ENCODE measurements at regions not wholly inside any gene's neighbourhood (a gene's known extent, or its start where the extent isn't known, plus 50 kb on each side); places are given as distances from the start of the nearest gene placed in this dataset.
A peak's percentile ranks its signal among the peaks of the same experiment; 100 is the strongest.
"Not testable (repeated sequence)": the region's sequence is repeated elsewhere in the genome, so short reads cannot be mapped to it uniquely, and the experiment has no call there.

DNA sequence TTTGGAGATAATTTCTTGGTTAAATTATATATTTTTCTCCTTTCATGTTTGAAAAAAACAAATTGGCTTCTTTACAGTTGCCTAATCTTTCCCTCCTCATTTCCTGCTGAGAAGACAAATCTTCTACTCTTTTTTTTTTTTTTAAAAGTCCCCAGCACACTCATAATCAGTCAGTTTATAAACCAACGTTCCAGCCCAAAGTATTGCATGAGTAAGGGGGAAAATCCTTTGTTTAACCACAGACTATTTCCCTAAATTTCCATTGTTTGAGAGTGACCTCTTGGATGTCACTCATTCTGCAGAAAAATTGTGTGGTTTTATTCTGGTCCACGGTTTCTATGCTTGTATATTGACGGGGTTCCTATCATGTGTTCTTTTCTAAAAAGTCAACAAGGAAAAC is 55.1 kb upstream of the TLR4 start:
- Histone ChIP-seq H3K4me3 (ENCODE audit: low read length) (no peak overlapping the region), H3K4me1 (ENCODE audit: insufficient read depth, low read length) (peaks cover 15% of the 10 kb centered on the region), H3K27me3 (ENCODE audit: insufficient read depth, low read length) (no peaks in the 10 kb centered on the region), H3K9me3 (ENCODE audit: low read length) (no peaks in the 10 kb centered on the region), H2AFZ (ENCODE audit: low read depth, low read length) (no peak overlapping the region), H3K36me3 (ENCODE audit: insufficient read depth, low read length) (no peaks in the 10 kb centered on the region)

DNA sequence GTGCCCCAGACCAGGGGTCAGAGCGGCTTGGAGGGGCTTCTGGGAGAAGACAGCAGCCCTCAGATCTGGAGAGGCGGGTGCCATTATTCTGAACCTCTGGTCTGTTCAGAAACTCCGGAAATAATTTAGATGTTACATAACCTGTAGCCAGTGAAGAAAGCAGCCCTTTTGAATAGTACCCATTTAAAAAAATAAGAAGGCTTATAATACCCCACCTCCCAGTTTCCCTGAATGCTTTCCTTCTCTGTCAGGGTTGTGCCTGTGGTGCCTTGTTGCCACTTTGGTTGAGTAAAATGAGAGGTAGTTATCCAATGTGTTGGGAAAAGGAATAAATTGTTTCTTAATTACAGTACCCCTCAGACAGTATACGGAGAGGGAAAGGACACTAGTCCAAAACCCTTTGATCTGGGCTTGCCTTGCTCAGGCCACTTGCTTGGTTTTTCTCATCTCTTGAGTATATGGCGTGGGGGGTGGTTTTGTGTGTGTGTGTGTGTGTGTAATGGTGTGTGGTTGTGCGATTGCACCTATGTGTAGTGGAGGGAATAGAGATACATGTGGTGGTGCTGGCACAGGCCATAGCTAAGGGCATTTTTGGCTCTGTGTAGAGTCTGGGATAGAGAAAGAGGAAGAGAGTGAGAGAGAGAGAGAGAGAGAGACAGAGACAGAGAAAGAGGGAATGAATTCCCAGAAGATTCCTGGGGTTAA is 59.1 kb upstream of the TLR4 start:
- no peaks in the 10 kb centered on the region for H3K9me3 ChIP-seq (ENCODE audit: low read length)
- no peaks in the 10 kb centered on the region for H3K27me3 ChIP-seq (ENCODE audit: insufficient read depth, low read length)
- H3K4me1 ChIP-seq (ENCODE audit: insufficient read depth, low read length), result peaks cover 15% of the 10 kb centered on the region
- no peaks in the 10 kb centered on the region for H3K36me3 ChIP-seq (ENCODE audit: insufficient read depth, low read length)
- no peak overlapping the region for H3K4me3 ChIP-seq (ENCODE audit: low read length)
- H2AFZ ChIP-seq (ENCODE audit: low read depth, low read length), result peak overlapping the region; percentile 3

DNA sequence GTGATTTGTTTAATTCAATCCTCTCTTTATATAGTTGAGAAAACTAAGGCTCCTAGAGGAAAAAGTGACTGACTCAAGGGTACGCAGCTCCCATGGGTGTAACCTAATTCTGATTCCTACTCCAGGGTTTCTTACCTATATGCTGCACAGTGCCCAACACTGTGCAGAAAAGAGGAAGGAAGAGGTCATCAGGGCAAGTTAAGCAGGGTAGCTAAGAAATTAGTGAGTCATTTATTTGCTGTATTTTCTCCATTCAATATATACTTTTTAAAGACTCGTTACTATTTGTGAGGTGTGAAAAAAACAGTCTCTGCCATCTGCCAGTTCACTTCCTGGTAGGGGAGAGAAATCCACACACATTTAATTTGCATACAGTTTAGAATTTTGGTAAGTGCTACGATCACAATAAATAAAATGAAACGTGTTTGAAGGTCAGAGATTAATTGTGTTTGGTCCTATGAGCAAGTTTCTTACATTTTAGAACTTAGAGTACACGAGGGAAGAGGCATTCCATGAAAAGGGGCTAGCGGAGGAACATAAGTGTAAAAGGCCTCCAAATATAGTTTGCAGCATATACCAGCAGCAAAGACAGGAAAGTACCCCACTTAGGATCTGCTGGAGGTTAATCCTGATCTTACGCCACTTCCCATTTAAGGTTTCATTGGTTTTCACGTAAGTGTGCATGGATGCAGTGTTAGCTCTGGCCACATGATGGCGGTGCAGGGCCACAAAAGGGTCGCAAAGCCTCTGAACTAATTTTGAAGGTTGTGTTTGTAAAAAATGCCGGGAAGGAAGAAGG is 59.9 kb upstream of the TLR4 start:
- Histone ChIP-seq H3K4me3 (ENCODE audit: low read length) (no peak overlapping the region), H3K9me3 (ENCODE audit: low read length) (no peaks in the 10 kb centered on the region), H3K4me1 (ENCODE audit: insufficient read depth, low read length) (peaks cover 15% of the 10 kb centered on the region), H3K27me3 (ENCODE audit: insufficient read depth, low read length) (no peaks in the 10 kb centered on the region), H2AFZ (ENCODE audit: low read depth, low read length) (no peak overlapping the region), H3K36me3 (ENCODE audit: insufficient read depth, low read length) (no peaks in the 10 kb centered on the region)

- peaks cover 15% of the 10 kb centered on the region for H3K4me1 ChIP-seq (ENCODE audit: insufficient read depth, low read length)
- H3K36me3 ChIP-seq (ENCODE audit: insufficient read depth, low read length), result no peaks in the 10 kb centered on the region
- H2AFZ ChIP-seq (ENCODE audit: low read depth, low read length), result no peak overlapping the region
- no peaks in the 10 kb centered on the region for H3K27me3 ChIP-seq (ENCODE audit: insufficient read depth, low read length)
- no peak overlapping the region for H3K4me3 ChIP-seq (ENCODE audit: low read length)
- H3K9me3 ChIP-seq (ENCODE audit: low read length), result no peaks in the 10 kb centered on the region
Observed at GRCh38 chr9:117643288-117643654, 60.9 kb upstream of the TLR4 start.

DNA sequence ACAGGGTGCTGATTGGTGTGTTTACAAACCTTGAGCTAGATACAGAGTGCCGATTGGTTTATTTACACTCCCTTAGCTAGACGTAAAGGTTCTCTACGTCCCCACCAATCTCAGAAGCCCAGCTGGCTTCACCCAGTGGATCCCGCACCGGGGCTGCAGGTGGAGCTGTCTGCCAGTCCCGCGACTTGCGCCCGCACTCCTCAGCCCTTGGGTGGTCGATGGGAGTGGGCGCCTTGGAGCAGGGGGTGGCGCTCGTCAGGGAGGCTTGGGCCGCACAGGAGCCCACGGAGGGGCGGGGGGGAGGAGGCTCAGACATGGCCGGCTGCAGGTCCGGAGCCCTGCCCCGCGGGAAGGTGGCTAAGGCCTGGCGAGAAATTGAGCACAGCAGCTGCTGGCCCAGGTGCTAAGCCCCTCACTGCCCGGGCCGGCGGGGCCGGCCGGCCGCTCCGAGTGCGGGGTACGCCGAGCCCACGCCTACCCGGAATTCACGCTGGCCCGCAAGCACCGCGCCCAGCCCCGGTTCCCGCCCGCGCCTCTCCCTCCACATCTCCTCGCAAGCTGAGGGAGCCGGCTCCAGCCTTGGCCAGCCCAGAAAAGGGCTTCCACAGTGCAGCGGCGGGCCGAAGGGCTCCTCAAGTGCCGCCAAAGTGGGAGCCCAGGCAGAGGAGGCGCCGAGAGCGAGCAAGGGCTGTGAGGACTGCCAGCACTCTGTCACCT is 61.5 kb upstream of the TLR4 start:
- H3K4me1 ChIP-seq (ENCODE audit: insufficient read depth, low read length), result peaks cover 15% of the 10 kb centered on the region
- H3K4me3 ChIP-seq (ENCODE audit: low read length); H2AFZ ChIP-seq (ENCODE audit: low read depth, low read length); H3K9me3 ChIP-seq (ENCODE audit: low read length); H3K27me3 ChIP-seq (ENCODE audit: insufficient read depth, low read length); H3K36me3 ChIP-seq (ENCODE audit: insufficient read depth, low read length): not testable (repeated sequence)

GRCh38 chr9:117636681-117637080 is 67.5 kb upstream of the TLR4 start:
- Histone ChIP-seq H3K9me3 (ENCODE audit: low read length) (no peaks in the 10 kb centered on the region), H3K36me3 (ENCODE audit: insufficient read depth, low read length) (no peaks in the 10 kb centered on the region), H3K4me1 (ENCODE audit: insufficient read depth, low read length) (no peaks in the 10 kb centered on the region), H3K27me3 (ENCODE audit: insufficient read depth, low read length) (no peaks in the 10 kb centered on the region), H2AFZ (ENCODE audit: low read depth, low read length) (no peak overlapping the region), H3K4me3 (ENCODE audit: low read length) (no peak overlapping the region)

- no peak overlapping the region for H2AFZ ChIP-seq (ENCODE audit: low read depth, low read length)
- H3K9me3 ChIP-seq (ENCODE audit: low read length), result peaks cover 3% of the 10 kb centered on the region
- H3K4me3 ChIP-seq (ENCODE audit: low read length), result no peak overlapping the region
- H3K36me3 ChIP-seq (ENCODE audit: insufficient read depth, low read length), result no peaks in the 10 kb centered on the region
- peaks cover 3% of the 10 kb centered on the region for H3K27me3 ChIP-seq (ENCODE audit: insufficient read depth, low read length)
- H3K4me1 ChIP-seq (ENCODE audit: insufficient read depth, low read length), result no peaks in the 10 kb centered on the region
Observed at GRCh38 chr9:117625154-117625553, 79.0 kb upstream of the TLR4 start.

- Histone ChIP-seq H3K36me3 (ENCODE audit: insufficient read depth, low read length) (no peaks in the 10 kb centered on the region), H3K27me3 (ENCODE audit: insufficient read depth, low read length) (peaks cover 3% of the 10 kb centered on the region), H3K4me1 (ENCODE audit: insufficient read depth, low read length) (no peaks in the 10 kb centered on the region), H3K9me3 (ENCODE audit: low read length) (peaks cover 3% of the 10 kb centered on the region), H3K4me3 (ENCODE audit: low read length) (no peak overlapping the region), H2AFZ (ENCODE audit: low read depth, low read length) (no peak overlapping the region)
Observed at GRCh38 chr9:117624106-117624505, 80.1 kb upstream of the TLR4 start.

- H3K4me3 ChIP-seq (ENCODE audit: low read length), result no peak overlapping the region
- peaks cover 3% of the 10 kb centered on the region for H3K9me3 ChIP-seq (ENCODE audit: low read length)
- H2AFZ ChIP-seq (ENCODE audit: low read depth, low read length), result no peak overlapping the region
- H3K27me3 ChIP-seq (ENCODE audit: insufficient read depth, low read length), result peaks cover 3% of the 10 kb centered on the region
- no peaks in the 10 kb centered on the region for H3K36me3 ChIP-seq (ENCODE audit: insufficient read depth, low read length)
- no peaks in the 10 kb centered on the region for H3K4me1 ChIP-seq (ENCODE audit: insufficient read depth, low read length)
Observed at GRCh38 chr9:117622347-117622746, 81.9 kb upstream of the TLR4 start.

DNA sequence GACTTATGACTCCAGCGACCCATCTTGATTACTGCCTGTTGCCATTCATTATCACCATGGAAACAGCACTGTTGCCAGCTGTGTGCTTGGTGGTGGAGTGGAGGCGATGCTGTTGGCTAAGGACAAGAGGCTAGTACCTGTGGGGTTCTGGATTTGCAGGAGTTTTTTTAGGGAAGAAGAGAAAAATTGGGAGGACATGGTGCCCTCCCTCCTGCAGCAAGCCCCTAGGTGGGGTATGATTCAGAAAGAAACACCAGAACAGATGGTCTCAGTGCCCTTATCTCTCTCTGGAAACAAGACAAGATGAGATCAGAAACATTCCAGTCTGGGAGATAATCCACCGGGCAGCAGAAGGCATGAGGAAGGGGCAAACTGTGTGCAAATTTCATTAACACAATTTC is 87.8 kb upstream of the TLR4 start:
- Histone ChIP-seq H2AFZ (ENCODE audit: low read depth, low read length) (no peak overlapping the region), H3K36me3 (ENCODE audit: insufficient read depth, low read length) (no peaks in the 10 kb centered on the region), H3K4me1 (ENCODE audit: insufficient read depth, low read length) (peaks cover 2% of the 10 kb centered on the region), H3K9me3 (ENCODE audit: low read length) (no peaks in the 10 kb centered on the region), H3K27me3 (ENCODE audit: insufficient read depth, low read length) (peaks cover 3% of the 10 kb centered on the region), H3K4me3 (ENCODE audit: low read length) (no peak overlapping the region)

DNA sequence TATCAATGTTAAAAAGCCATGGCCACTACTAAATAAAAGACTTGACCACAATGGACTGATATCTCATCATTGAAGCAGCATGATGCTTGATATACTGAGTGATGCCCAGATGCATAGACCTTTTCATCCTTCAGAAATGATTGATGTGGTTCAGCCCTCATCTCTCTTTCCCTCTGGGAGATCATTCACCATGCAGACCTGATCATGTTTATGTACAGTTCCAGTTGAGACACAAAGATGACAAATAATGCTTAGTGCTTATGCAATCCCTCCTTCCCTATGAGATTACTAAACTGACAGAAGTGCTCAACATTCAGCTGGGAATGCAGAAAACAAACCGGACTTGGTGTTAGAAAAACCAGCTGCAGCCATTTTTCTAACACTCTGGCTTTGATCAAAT is 91.9 kb upstream of the TLR4 start:
- Histone ChIP-seq H3K4me3 (ENCODE audit: low read length) (no peak overlapping the region), H2AFZ (ENCODE audit: low read depth, low read length) (no peak overlapping the region), H3K36me3 (ENCODE audit: insufficient read depth, low read length) (no peaks in the 10 kb centered on the region), H3K9me3 (ENCODE audit: low read length) (no peaks in the 10 kb centered on the region), H3K4me1 (ENCODE audit: insufficient read depth, low read length) (peaks cover 2% of the 10 kb centered on the region), H3K27me3 (ENCODE audit: insufficient read depth, low read length) (no peaks in the 10 kb centered on the region)

GRCh38 chr9:117597977-117598376 is 106.2 kb upstream of the TLR4 start:
- no peaks in the 10 kb centered on the region for H3K36me3 ChIP-seq (ENCODE audit: insufficient read depth, low read length)
- no peaks in the 10 kb centered on the region for H3K4me1 ChIP-seq (ENCODE audit: insufficient read depth, low read length)
- H3K4me3 ChIP-seq (ENCODE audit: low read length), result no peak overlapping the region
- H2AFZ ChIP-seq (ENCODE audit: low read depth, low read length), result no peak overlapping the region
- H3K27me3 ChIP-seq (ENCODE audit: insufficient read depth, low read length), result no peaks in the 10 kb centered on the region
- H3K9me3 ChIP-seq (ENCODE audit: low read length), result no peaks in the 10 kb centered on the region

DNA sequence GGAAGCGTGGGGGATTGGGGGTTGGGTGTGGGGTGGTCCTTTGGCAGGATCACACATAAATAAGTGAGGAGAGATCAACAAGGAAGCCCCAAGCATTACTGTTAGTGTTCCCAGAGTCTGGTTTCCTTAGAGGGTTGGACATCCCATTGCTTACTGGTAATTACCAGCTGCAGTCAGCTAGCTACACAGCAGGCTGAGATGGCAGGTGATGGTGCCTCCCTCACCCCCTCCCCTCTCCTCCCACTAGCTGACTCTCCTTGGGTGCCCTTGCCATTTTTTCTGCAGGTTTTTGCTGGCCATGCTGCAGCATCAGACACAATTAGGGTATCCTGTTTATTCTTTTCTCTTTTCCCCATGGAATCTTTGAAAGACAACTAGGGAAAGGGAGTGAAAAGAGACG is 107.5 kb upstream of the TLR4 start:
- H3K4me3 ChIP-seq (ENCODE audit: low read length), result no peak overlapping the region
- no peaks in the 10 kb centered on the region for H3K9me3 ChIP-seq (ENCODE audit: low read length)
- H2AFZ ChIP-seq (ENCODE audit: low read depth, low read length), result no peak overlapping the region
- H3K27me3 ChIP-seq (ENCODE audit: insufficient read depth, low read length), result no peaks in the 10 kb centered on the region
- no peaks in the 10 kb centered on the region for H3K36me3 ChIP-seq (ENCODE audit: insufficient read depth, low read length)
- no peaks in the 10 kb centered on the region for H3K4me1 ChIP-seq (ENCODE audit: insufficient read depth, low read length)
